ENCODE measurements at regions not wholly inside any gene's neighbourhood (a gene's known extent, or its start where the extent isn't known, plus 50 kb on each side); places are given as distances from the start of the nearest gene placed in this dataset.

DNA sequence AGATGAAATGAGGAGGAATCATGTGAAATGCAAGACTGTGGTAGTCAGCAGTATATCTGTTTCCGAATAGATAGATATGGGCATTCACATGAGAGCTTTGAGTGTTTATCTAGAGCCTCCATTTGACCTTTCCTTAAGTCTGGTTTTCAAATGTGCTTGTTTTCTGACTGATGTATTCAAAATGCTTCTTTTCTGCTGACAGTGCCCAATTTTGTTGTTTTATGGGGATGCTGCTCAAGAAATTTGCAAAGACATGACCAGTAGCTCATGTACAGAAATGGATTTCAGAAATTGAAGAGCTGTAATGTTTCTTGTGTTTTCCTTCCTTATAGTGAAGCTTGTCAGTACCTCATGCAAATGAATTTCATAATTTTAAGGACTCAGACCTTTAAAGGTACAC lies 903.4 kb upstream of the CDH8 start:
- intact Hi-C loops (cut with DNase I), result no loop called here
- Histone ChIP-seq H3K27me3 (no peaks in the 10 kb centered on the region), H3K4me1 (peaks cover 0 to 10% (median 0%) of the 10 kb centered on the region in 4 donors), H3K9me3 (no peaks in the 10 kb centered on the region), H3K4me3 (no peak overlapping the region), H3K27ac (no peak overlapping the region), H3K36me3 (no peaks in the 10 kb centered on the region)
- WGBS, 2 donors, result 74 to 82% methylated on average over 1 of the region's 1 CpG
- no peak for TF ChIP-seq POLR2A (IDR thresholded peaks at IDR 0.05)
- DNase-seq, result no peak

DNA sequence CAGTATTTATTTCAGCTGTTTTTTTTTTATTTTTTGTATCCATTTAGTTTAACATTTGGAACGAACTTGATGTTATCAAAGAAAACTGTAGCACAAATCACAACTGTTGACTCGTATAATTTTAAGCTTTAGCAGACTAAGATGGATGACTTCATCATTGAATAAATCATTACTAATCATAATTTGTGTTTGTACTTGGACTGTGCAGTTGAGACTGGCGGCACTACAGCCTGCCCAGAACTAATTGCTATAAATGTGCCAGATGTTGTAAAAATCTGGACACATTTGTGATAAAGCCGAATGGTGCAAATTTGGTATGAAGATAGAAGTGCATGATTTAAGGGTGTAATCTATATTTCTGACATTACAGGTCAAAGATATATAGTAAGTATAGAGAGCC lies 897.7 kb upstream of the CDH8 start:
- intact Hi-C loops (cut with DNase I), result no loop called here

DNA sequence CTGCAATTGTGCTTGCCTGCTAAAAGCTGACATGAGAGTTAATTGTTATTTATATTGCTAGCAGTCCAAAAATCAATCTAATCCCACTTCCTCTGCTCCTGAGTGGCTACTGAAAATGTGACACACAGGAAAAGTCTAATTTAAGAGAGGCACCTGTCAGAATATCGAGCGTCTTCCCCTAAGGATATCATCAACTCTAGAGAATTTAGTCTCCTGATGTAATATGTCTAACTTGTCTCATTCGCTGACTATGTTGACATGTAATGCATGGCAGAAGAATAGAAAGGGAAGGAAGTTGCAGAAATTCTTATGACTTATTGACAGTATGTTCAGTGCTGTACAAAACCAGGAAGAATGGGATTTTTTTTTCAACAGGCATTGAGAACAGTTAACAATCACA lies 893.4 kb upstream of the CDH8 start:
- WGBS, 2 donors, result 38 to 70% methylated on average over 3 of the region's 3 CpGs
- Histone ChIP-seq H3K27me3 (no peaks in the 10 kb centered on the region), H3K4me3 (no peak overlapping the region), H3K4me1 (peaks cover 0 to 30% (median 11%) of the 10 kb centered on the region in 4 donors), H3K36me3 (no peaks in the 10 kb centered on the region), H3K27ac (no peak overlapping the region), H3K9me3 (no peaks in the 10 kb centered on the region)
- DNase-seq, result no peak
- intact Hi-C loops (cut with DNase I), result no loop called here
- TF ChIP-seq POLR2A (IDR thresholded peaks at IDR 0.05) (no peak), EP300 (IDR thresholded peaks at IDR 0.05) (no peak), POLR2AphosphoS5 (IDR thresholded peaks at IDR 0.05) (no peak)
- TF ChIP-seq, protein P1, sequence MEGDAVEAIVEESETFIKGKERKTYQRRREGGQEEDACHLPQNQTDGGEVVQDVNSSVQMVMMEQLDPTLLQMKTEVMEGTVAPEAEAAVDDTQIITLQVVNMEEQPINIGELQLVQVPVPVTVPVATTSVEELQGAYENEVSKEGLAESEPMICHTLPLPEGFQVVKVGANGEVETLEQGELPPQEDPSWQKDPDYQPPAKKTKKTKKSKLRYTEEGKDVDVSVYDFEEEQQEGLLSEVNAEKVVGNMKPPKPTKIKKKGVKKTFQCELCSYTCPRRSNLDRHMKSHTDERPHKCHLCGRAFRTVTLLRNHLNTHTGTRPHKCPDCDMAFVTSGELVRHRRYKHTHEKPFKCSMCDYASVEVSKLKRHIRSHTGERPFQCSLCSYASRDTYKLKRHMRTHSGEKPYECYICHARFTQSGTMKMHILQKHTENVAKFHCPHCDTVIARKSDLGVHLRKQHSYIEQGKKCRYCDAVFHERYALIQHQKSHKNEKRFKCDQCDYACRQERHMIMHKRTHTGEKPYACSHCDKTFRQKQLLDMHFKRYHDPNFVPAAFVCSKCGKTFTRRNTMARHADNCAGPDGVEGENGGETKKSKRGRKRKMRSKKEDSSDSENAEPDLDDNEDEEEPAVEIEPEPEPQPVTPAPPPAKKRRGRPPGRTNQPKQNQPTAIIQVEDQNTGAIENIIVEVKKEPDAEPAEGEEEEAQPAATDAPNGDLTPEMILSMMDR (IDR thresholded peaks at IDR 0.05), result no peak

More for the DNA sequence above, 897.7 kb upstream of the CDH8 start:
- DNase-seq, result no peak
- TF ChIP-seq POLR2AphosphoS5 (IDR thresholded peaks at IDR 0.05) (no peak), POLR2A (IDR thresholded peaks at IDR 0.05) (no peak), EP300 (IDR thresholded peaks at IDR 0.05) (no peak)
- TF ChIP-seq, protein P1 (IDR thresholded peaks at IDR 0.05), result no peak
- Histone ChIP-seq H3K4me3 (no peak overlapping the region), H3K9me3 (no peaks in the 10 kb centered on the region), H3K27me3 (no peaks in the 10 kb centered on the region), H3K36me3 (no peaks in the 10 kb centered on the region), H3K27ac (no peak overlapping the region), H3K4me1 (peaks cover 0 to 29% (median 11%) of the 10 kb centered on the region in 4 donors)
- 54 to 67% methylated on average over 4 of the region's 4 CpGs for WGBS, 2 donors

DNA sequence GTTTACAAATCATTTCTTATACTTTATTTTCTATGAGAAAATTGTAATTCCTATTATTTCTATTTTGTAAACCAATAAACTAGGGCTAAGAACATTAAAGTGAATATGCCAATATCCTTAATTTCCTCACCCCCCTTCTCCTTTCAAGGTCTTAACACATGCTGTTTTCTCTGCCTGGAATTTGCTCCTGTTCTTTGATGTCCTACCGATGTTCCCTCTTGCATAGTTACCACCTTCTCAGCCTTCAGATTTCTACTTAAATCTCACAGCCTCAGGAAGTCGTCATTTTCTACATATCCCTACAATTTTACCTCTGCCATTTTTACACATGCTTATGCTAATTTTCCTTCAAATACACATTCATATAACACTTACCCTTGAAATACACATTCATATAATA lies 890.9 kb upstream of the CDH8 start:
- Histone ChIP-seq H3K36me3 (no peaks in the 10 kb centered on the region), H3K27ac (no peak overlapping the region), H3K9me3 (no peaks in the 10 kb centered on the region), H3K4me3 (no peak overlapping the region), H3K27me3 (no peaks in the 10 kb centered on the region), H3K4me1 (peaks cover 0 to 14% (median 5%) of the 10 kb centered on the region in 4 donors)
- WGBS, 2 donors, result 32 to 48% methylated on average over 2 of the region's 2 CpGs
- TF ChIP-seq POLR2A (IDR thresholded peaks at IDR 0.05), result no peak
- no peak for TF ChIP-seq EP300 (IDR thresholded peaks at IDR 0.05)
- DNase-seq, result no peak
- intact Hi-C loops (cut with DNase I), result no loop called here

DNA sequence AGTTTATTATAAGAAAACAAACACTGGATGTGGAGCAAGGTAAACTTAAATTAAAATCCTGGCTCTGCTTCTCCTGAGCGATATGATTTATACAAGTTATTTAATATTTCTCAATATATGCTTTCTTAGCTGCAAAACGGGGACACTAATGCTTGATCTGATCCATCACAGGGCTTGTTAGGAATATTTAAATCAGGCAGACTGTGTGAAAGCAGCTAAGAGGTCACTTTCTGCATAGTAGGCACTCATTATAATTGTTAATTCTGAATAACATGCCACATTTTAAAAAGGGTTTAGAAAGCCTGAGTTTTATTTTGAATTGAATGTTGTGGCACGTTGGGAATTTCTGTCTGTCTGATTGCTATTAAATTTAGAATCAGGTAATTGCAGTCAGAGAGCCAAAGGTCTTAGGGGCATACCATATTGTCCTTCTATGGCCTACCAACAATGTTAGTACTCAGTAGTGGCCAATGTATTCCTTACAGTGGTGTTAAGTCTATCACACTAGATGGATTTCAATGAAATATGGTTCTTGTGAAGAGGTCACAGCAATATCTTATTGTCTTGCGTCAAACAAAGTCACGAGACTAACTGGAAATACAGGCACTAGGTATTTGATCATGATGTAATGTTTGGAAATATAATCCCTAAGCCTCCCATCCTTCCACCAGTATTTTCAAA lies 890.0 kb upstream of the CDH8 start:
- no peak for DNase-seq
- H3K36me3 ChIP-seq, result no peaks in the 10 kb centered on the region
- peaks cover 0 to 14% (median 5%) of the 10 kb centered on the region in 4 donors for H3K4me1 ChIP-seq
- no peaks in the 10 kb centered on the region for H3K9me3 ChIP-seq
- intact Hi-C loops (cut with DNase I), result no loop called here
- no peak overlapping the region for H3K27ac ChIP-seq
- no peak overlapping the region for H3K4me3 ChIP-seq
- 71 to 81% methylated on average over 5 of the region's 5 CpGs for WGBS, 2 donors
- no peak for TF ChIP-seq POLR2AphosphoS5 (IDR thresholded peaks at IDR 0.05)
- TF ChIP-seq POLR2A (IDR thresholded peaks at IDR 0.05), result no peak
- TF ChIP-seq EP300 (IDR thresholded peaks at IDR 0.05), result no peak
- TF ChIP-seq, protein P1 (IDR thresholded peaks at IDR 0.05), result no peak
- H3K27me3 ChIP-seq, result no peaks in the 10 kb centered on the region

DNA sequence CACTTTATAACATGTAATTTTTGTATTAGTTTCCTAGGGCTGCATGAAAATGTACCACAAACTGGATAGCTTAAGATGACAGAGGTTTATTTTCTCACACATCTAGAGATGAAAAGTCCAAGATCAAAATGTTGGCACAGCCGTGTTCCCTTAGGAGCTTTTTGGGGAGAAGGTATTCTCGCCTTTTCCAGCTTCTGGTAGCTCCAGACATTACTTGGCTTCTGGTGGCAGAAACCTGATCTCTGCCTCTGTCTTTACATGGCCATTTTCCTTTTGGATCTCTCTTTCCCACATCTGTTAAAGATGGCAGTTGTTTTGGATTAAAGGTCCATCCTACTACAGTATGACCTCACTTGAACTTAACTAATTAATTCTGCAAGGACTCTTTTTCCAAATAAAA lies 885.7 kb upstream of the CDH8 start:
- TF ChIP-seq, protein P1 (IDR thresholded peaks at IDR 0.05), result no peak
- H3K36me3 ChIP-seq, result no peaks in the 10 kb centered on the region
- H3K9me3 ChIP-seq, result no peaks in the 10 kb centered on the region
- H3K4me1 ChIP-seq, result no peaks in the 10 kb centered on the region
- H3K27ac ChIP-seq, result no peak overlapping the region
- intact Hi-C loops (cut with DNase I), result no loop called here
- no peak for DNase-seq
- H3K4me3 ChIP-seq, result no peak overlapping the region
- H3K27me3 ChIP-seq, result no peaks in the 10 kb centered on the region
- 77 to 85% methylated on average over 2 of the region's 2 CpGs for WGBS, 2 donors
